PC-9 (cell line): ENCODE measurements at regions not wholly inside any gene's neighbourhood (a gene's known extent, or its start where the extent isn't known, plus 50 kb on each side); places are given as distances from the start of the nearest gene placed in this dataset.

Experiments used
- BruUV-seq: library from RNA; stranded (reverse); fragments of 400-500 nt; replicated peaks from 2 replicates; lab custom pipeline; 2021; lab: Mats Ljungman, UMichigan
- CTCF ChIA-PET: fragments of 300-600 bp; sonication (Branson Sonifier 250); formaldehyde crosslinking; loops from one replicate; lab custom pipeline; 2022; ENCODE audit warnings: antibody characterized with exemption; lab: Charles Lee
- POLR2A ChIA-PET: fragments of 300-600 bp; sonication (Branson Sonifier 250); formaldehyde crosslinking; loops from one replicate; lab custom pipeline; 2022; ENCODE audit warnings: antibody characterized with exemption; ENCODE audit not compliant: unreplicated experiment; lab: Charles Lee
- DNase-seq, 2 experiments: peaks; one replicate each; pipeline versions ENCODE4 v3.0.0 to v3.0.0-alpha.2; 2015 to 2022; ENCODE audit warnings: mixed read lengths in 1 of 2
- H2AFZ ChIP-seq: fragments of 200-600 bp; sonication (generic); 2 replicates; pipeline ENCODE4 v1.8.1; 2017; ENCODE audit warnings: antibody characterized with exemption
- H3F3A ChIP-seq: fragments of 200-600 bp; sonication (generic); 2 replicates; pipeline ENCODE4 v1.8.1; 2017; ENCODE audit warnings: antibody characterized with exemption, mild to moderate bottlenecking, low read depth; ENCODE audit not compliant: insufficient read depth
- H3K27ac ChIP-seq: fragments of 200-600 bp; sonication (generic); 2 replicates; pipeline ENCODE4 v1.6.1; 2016; ENCODE audit warnings: mixed run types
- H3K27me3 ChIP-seq: fragments of 200-600 bp; sonication (generic); 2 replicates; pipeline ENCODE4 v1.6.1; 2016; ENCODE audit warnings: low read depth, mixed run types; ENCODE audit not compliant: insufficient read depth
- H3K36me3 ChIP-seq: fragments of 200-600 bp; sonication (generic); 2 replicates; pipeline ENCODE4 v1.6.1; 2016; ENCODE audit warnings: low read depth, mixed run types
- H3K4me1 ChIP-seq: fragments of 200-600 bp; sonication (generic); replicated peaks from 2 replicates; pipeline ENCODE4 v1.6.1; 2016; ENCODE audit warnings: mixed run types; ENCODE audit not compliant: insufficient read depth
- H3K4me2 ChIP-seq: fragments of 200-600 bp; sonication (generic); 2 replicates; pipeline ENCODE4 v1.6.1; 2017; ENCODE audit warnings: mixed run types
- H3K4me3 ChIP-seq: fragments of 200-600 bp; sonication (generic); 2 replicates; pipeline ENCODE4 v1.6.1; 2016; ENCODE audit warnings: mixed run types
- H3K79me2 ChIP-seq: fragments of 200-600 bp; sonication (generic); 2 replicates; pipeline ENCODE4 v1.6.1; 2017; ENCODE audit warnings: low read depth, mixed run types
- H3K9me2 ChIP-seq: fragments of 200-600 bp; sonication (generic); 2 replicates; pipeline ENCODE4 v1.8.1; 2017; ENCODE audit warnings: mild to moderate bottlenecking; ENCODE audit not compliant: insufficient read depth
- H3K9me3 ChIP-seq: fragments of 200-600 bp; sonication (generic); 2 replicates; pipeline ENCODE4 v1.8.1; 2016; ENCODE audit warnings: low read depth; ENCODE audit not compliant: insufficient read depth
- H4K20me1 ChIP-seq: fragments of 200-600 bp; sonication (generic); 2 replicates; pipeline ENCODE4 v1.8.1; 2017; ENCODE audit not compliant: insufficient read depth
- CTCF ChIP-seq: fragments of 200-600 bp; sonication (generic); conservative IDR thresholded peaks from 2 replicates; pipeline ENCODE4 v1.6.1; 2017; ENCODE audit warnings: mixed run types, antibody characterized with exemption, mild to moderate bottlenecking, moderate library complexity
- EZH2 ChIP-seq: fragments of 200-600 bp; sonication (generic); IDR thresholded peaks from 2 replicates; pipeline ENCODE4 v1.8.0; 2017; ENCODE audit warnings: antibody characterized with exemption, low read depth
- intact Hi-C: fragments of 100-400 bp; cut with micrococcal nuclease; formaldehyde crosslinking; loops from one replicate; pipeline ENCODE4 v1.10.0; 2022; ENCODE audit not compliant: unreplicated experiment

- no peak for DNase-seq
- ChIA-PET POLR2A (no interaction called here), CTCF (no interaction called here)
- Histone ChIP-seq H2AFZ (no peak overlapping the region), H3K79me2 (no peaks in the 10 kb centered on the region), H3K9me2 (no peaks in the 10 kb centered on the region), H4K20me1 (no peaks in the 10 kb centered on the region), H3K4me3 (no peak overlapping the region), H3K4me2 (no peak overlapping the region), H3K36me3 (no peaks in the 10 kb centered on the region), H3F3A (no peaks in the 10 kb centered on the region), H3K27me3 (no peaks in the 10 kb centered on the region), H3K4me1 (no peaks in the 10 kb centered on the region), H3K9me3 (no peaks in the 10 kb centered on the region), H3K27ac (no peak overlapping the region)
- BruUV-seq: no TSS peak
- TF ChIP-seq CTCF (no peak), EZH2 (no peak)
- intact Hi-C loops: no loop called here
Measured at GRCh38 chr7:43044511-43044910, 67.9 kb upstream of the HECW1 start.

- no peak for DNase-seq
- no peaks in the 10 kb centered on the region for H3F3A ChIP-seq
- H3K4me1 ChIP-seq: no peaks in the 10 kb centered on the region
- no TSS peak for BruUV-seq
- no peak overlapping the region for H3K4me2 ChIP-seq
- H3K9me2 ChIP-seq: no peaks in the 10 kb centered on the region
- H3K79me2 ChIP-seq: no peaks in the 10 kb centered on the region
- no peaks in the 10 kb centered on the region for H3K36me3 ChIP-seq
- POLR2A ChIA-PET: no interaction called here
- intact Hi-C loops: no loop called here
- no peak overlapping the region for H2AFZ ChIP-seq
- H3K9me3 ChIP-seq: no peaks in the 10 kb centered on the region; the same call in 1 of the 2 replicates
- H3K27ac ChIP-seq: no peak overlapping the region
- TF ChIP-seq EZH2: no peak
- TF ChIP-seq CTCF: no peak
- no peak overlapping the region for H3K4me3 ChIP-seq
- peaks cover 56% of the 10 kb centered on the region for H3K27me3 ChIP-seq
- H4K20me1 ChIP-seq: no peaks in the 10 kb centered on the region
- CTCF ChIA-PET: no interaction called here
Measured at GRCh38 chr7:43054052-43054722, 58.3 kb upstream of the HECW1 start.

GRCh38 chr7:43057141-43057540 is 55.3 kb upstream of the HECW1 start:
- Histone ChIP-seq H3K4me2 (no peak overlapping the region), H3K9me3 (no peaks in the 10 kb centered on the region; the same call in 1 of the 2 replicates), H3K4me3 (no peak overlapping the region), H3F3A (no peaks in the 10 kb centered on the region), H2AFZ (no peak overlapping the region), H3K27me3 (peaks cover 59% of the 10 kb centered on the region), H4K20me1 (no peaks in the 10 kb centered on the region), H3K79me2 (no peaks in the 10 kb centered on the region), H3K9me2 (no peaks in the 10 kb centered on the region), H3K36me3 (no peaks in the 10 kb centered on the region), H3K4me1 (no peaks in the 10 kb centered on the region), H3K27ac (no peak overlapping the region)
- intact Hi-C loops: no loop called here
- TF ChIP-seq CTCF: no peak
- no peak for TF ChIP-seq EZH2
- ChIA-PET CTCF (no interaction called here), POLR2A (no interaction called here)
- no TSS peak for BruUV-seq
- DNase-seq: no peak
